Activated naive CD8-positive, alpha-beta T cell treated with anti-CD3 and anti-CD28 coated beads for 36 hours (primary cell): ENCODE measurements at regions not wholly inside any gene's neighbourhood (a gene's known extent, or its start where the extent isn't known, plus 50 kb on each side); places are given as distances from the start of the nearest gene placed in this dataset.

Experiments
- DNase-seq: peaks from one replicate; pipeline ENCODE4 v3.0.0; 2021
- H3K27ac Mint-ChIP-seq: one replicate; pipeline ENCODE4 v1.8.0; 2022; ENCODE audit warnings: mild to moderate bottlenecking, moderate library complexity, mixed read lengths
- H3K27me3 Mint-ChIP-seq: one replicate; pipeline ENCODE4 v1.8.0; 2022; ENCODE audit warnings: mild to moderate bottlenecking, mixed read lengths
- H3K36me3 Mint-ChIP-seq: one replicate; pipeline ENCODE4 v1.8.0; 2021; ENCODE audit warnings: mild to moderate bottlenecking, mixed read lengths
- H3K4me1 Mint-ChIP-seq: one replicate; pipeline ENCODE4 v1.8.0; 2021; ENCODE audit warnings: mixed read lengths
- H3K4me3 Mint-ChIP-seq: one replicate; pipeline ENCODE4 v1.8.0; 2022; ENCODE audit warnings: mild to moderate bottlenecking, moderate library complexity, mixed read lengths
- H3K9me3 Mint-ChIP-seq: one replicate; pipeline ENCODE4 v1.8.0; 2022; ENCODE audit warnings: mixed read lengths

DNA sequence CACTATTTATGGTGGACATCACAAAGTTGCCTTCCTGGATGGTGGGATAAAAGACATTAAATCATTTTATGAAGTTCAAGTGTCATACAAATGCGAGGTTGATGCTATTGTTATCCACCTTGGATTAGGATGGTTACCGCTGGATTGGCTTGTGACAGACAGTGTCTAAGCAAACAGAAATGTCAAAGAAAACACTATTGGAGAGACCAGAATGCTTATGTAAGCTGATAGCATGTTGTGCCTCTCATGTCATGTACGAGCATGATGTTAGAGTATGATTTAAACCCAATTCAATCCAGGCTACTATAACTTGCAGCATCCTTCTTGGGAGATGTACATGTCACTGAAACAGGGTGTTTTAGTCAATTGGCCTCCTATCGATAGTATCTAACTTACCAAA lies 178.8 kb upstream of the C9orf72 start:
- H3K27ac Mint-ChIP-seq: no peak overlapping the region
- DNase-seq: no peak
- H3K4me1 Mint-ChIP-seq: no peaks in the 10 kb centered on the region
- no peak overlapping the region for H3K4me3 Mint-ChIP-seq
- H3K27me3 Mint-ChIP-seq: peaks cover 3% of the 10 kb centered on the region
- no peaks in the 10 kb centered on the region for H3K9me3 Mint-ChIP-seq
- no peaks in the 10 kb centered on the region for H3K36me3 Mint-ChIP-seq

DNA sequence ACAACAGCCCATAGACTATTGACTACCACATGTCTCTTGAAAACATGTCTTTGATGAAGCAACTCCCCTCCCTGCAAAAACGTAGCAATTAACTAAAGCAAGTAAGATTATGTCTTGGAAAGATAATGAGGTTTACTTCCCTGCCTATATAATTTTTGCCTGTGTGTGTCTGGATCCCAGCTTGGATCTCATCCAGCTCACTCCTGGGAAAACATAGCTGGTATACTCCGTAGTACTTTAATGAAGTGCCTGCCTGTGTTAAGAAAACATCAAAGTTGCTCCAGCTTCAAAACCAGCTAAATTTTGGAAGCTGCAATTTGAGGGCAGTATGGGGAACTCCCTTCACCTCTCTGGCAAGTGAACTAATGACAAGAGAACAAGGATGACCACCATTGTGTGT lies 182.6 kb upstream of the C9orf72 start:
- no peaks in the 10 kb centered on the region for H3K9me3 Mint-ChIP-seq
- H3K4me3 Mint-ChIP-seq: no peak overlapping the region
- DNase-seq: no peak
- H3K27ac Mint-ChIP-seq: no peak overlapping the region
- H3K27me3 Mint-ChIP-seq: peaks cover 3% of the 10 kb centered on the region
- no peaks in the 10 kb centered on the region for H3K4me1 Mint-ChIP-seq
- H3K36me3 Mint-ChIP-seq: no peaks in the 10 kb centered on the region

- DNase-seq: no peak
- Mint-ChIP-seq H3K9me3 (no peaks in the 10 kb centered on the region), H3K4me3 (no peak overlapping the region), H3K27ac (no peak overlapping the region), H3K36me3 (no peaks in the 10 kb centered on the region), H3K27me3 (peaks cover 3% of the 10 kb centered on the region), H3K4me1 (no peaks in the 10 kb centered on the region)
Measured at GRCh38 chr9:27756418-27756817, 183.1 kb upstream of the C9orf72 start.

GRCh38 chr9:27763831-27764230 lies 190.6 kb upstream of the C9orf72 start:
- Mint-ChIP-seq H3K9me3 (no peaks in the 10 kb centered on the region), H3K27me3 (peaks cover 4% of the 10 kb centered on the region), H3K4me3 (no peak overlapping the region), H3K36me3 (no peaks in the 10 kb centered on the region), H3K4me1 (peaks cover 3% of the 10 kb centered on the region), H3K27ac (no peak overlapping the region)
- no peak for DNase-seq

DNA sequence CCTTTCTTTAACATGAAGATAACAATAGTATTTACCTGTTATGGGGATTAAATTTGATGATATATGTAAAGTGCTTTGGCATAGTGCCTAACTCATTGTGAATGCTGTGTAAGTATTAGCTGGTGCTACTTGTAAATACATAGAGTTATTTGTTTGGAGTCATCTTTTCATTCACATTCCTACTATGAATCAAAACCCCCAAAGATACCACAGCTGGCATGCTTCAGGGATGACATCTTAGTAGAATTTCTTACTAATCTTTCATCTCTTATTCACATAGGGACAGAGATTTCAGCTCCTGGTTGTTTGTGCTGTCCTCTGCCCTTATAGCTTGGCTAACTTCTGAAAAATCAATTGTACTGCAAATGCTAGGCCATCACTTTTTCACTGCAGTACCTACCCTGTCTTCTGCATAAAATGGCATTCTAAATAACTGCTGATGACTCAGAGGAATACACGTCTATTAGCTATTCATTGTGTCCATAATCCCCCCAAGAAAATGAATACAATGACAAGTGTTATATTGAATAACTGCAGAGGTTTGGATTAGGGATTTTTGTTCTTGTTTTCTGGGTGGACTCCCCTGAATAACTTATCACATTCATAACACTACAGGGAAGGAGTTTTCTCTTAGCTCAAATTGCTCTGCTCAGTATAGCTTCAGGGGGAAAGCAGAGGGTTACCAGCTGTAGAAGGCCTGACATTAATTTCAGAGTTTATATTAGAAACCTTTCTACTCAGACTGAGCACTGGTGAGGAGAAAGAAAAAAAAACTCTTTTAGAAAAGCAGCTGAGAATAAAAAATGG lies 192.2 kb upstream of the C9orf72 start:
- Mint-ChIP-seq H3K4me3 (no peak overlapping the region), H3K27me3 (peaks cover 4% of the 10 kb centered on the region), H3K36me3 (no peaks in the 10 kb centered on the region), H3K9me3 (no peaks in the 10 kb centered on the region), H3K27ac (no peak overlapping the region), H3K4me1 (peaks cover 3% of the 10 kb centered on the region)
- no peak for DNase-seq

- H3K4me1 Mint-ChIP-seq: peaks cover 3% of the 10 kb centered on the region
- no peak for DNase-seq
- no peaks in the 10 kb centered on the region for H3K9me3 Mint-ChIP-seq
- H3K27me3 Mint-ChIP-seq: peaks cover 4% of the 10 kb centered on the region
- H3K36me3 Mint-ChIP-seq: no peaks in the 10 kb centered on the region
- H3K27ac Mint-ChIP-seq: no peak overlapping the region
- no peak overlapping the region for H3K4me3 Mint-ChIP-seq
Measured at GRCh38 chr9:27766073-27766835, 193.0 kb upstream of the C9orf72 start.

- Mint-ChIP-seq H3K36me3 (no peaks in the 10 kb centered on the region), H3K9me3 (no peaks in the 10 kb centered on the region), H3K4me1 (peaks cover 3% of the 10 kb centered on the region), H3K4me3 (no peak overlapping the region), H3K27ac (no peak overlapping the region), H3K27me3 (peaks cover 4% of the 10 kb centered on the region)
- DNase-seq: no peak
Measured at GRCh38 chr9:27768781-27769180, 195.5 kb upstream of the C9orf72 start.

DNA sequence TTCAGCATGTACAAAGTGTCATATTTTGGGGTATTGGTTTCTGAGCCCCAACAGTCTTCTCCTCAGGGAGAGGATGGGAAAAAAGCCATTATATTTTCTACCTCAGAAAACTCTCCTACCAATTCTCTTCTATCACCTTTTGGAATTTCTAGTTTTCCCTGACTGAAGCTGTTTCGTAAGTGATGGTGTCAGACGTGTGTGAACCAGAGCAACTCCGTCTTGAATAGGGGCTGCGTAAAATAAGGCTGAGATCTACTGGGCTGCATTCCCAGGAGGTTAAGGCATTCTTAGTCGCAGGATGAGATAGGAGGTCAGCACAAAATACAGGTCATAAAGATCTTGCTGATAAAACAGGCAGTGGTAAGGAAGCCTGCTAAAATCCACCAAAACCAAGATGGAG lies 197.3 kb upstream of the C9orf72 start:
- Mint-ChIP-seq H3K4me1 (no peaks in the 10 kb centered on the region), H3K9me3 (no peaks in the 10 kb centered on the region), H3K36me3 (no peaks in the 10 kb centered on the region), H3K27me3 (peaks cover 4% of the 10 kb centered on the region), H3K27ac (no peak overlapping the region), H3K4me3 (no peak overlapping the region)
- no peak for DNase-seq

- H3K4me3 Mint-ChIP-seq: no peak overlapping the region
Measured at GRCh38 chr9:27771803-27772545, 198.7 kb upstream of the C9orf72 start.

DNA sequence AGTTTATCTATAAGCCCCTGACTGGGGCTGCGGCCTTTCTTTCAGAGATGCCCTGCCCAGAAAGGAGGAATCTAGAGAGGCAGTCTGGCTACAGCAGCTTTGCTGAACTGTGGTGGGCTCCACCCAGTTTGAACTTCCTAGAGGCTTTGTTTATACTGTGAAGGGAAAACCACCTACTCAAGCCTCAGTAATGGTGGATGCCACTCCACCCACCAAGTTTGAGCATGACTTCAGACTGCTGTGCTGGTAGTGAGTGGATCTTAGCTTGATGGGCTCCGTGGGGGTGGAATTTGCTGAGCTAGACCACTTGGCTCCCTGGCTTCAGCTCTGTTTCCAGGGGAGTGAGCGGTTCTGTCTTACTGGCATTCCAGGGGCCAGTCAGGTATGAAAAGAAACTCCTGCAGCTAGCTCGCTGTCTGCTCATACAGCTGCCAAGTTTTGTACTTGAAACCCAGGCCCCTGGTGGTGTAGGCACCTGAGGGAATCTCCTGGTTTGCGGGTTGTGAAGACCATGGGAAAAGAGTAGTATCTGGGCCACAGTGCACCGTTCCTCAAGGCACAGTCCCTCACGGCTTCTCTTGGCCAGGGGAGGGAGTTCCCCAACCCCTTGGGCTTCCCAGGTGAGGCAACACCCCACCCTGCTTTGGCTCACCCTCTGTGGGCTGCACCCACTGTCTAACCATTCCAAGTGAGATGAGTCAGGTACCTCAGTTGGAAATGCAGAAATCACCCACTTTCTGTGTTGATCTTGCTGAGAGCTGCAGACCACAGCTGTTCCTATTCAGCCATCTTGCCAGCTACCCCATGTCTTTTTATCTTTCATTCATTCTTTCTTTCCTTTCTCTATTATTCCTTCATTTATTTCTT lies 211.8 kb upstream of the C9orf72 start:
- Mint-ChIP-seq H3K4me3 (no peak overlapping the region), H3K9me3 (peaks cover 20% of the 10 kb centered on the region), H3K27ac (peak overlapping the region; percentile 87), H3K27me3 (peaks cover 43% of the 10 kb centered on the region), H3K4me1 (peaks cover 11% of the 10 kb centered on the region), H3K36me3 (peaks cover 2% of the 10 kb centered on the region)
- peak; percentile 59 for DNase-seq

More at GRCh38 chr9:27771803-27772545, 198.7 kb upstream of the C9orf72 start:
- Mint-ChIP-seq H3K4me1 (no peaks in the 10 kb centered on the region), H3K36me3 (no peaks in the 10 kb centered on the region), H3K27me3 (no peaks in the 10 kb centered on the region), H3K27ac (no peak overlapping the region), H3K9me3 (no peaks in the 10 kb centered on the region)
- no peak for DNase-seq

- H3K4me1 Mint-ChIP-seq: peaks cover 11% of the 10 kb centered on the region
- no peak overlapping the region for H3K4me3 Mint-ChIP-seq
- H3K36me3 Mint-ChIP-seq: peaks cover 2% of the 10 kb centered on the region
- no peak for DNase-seq
- H3K27me3 Mint-ChIP-seq: peaks cover 45% of the 10 kb centered on the region
- peak overlapping the region; percentile 87 for H3K27ac Mint-ChIP-seq
- peaks cover 20% of the 10 kb centered on the region for H3K9me3 Mint-ChIP-seq
Measured at GRCh38 chr9:27785714-27786100, 212.4 kb upstream of the C9orf72 start.

DNA sequence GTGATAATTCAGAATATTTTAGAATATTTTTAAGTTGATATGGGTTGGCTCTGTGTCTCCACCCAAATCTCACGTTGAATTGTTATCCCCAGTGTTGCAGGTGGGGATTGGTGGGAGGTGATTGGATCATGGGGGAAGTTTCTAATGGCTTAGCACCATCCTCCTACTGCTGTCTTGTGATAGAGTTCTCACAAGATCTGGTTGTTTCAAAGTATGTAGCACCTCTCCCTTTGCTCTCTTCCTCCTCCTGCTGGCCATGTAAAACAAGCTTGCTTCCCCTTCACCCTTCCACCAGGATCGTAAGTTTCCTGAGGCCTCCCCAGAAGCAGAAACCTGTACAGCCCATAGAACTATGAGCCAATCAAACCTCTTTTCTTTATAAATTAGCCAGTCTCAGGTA lies 214.6 kb upstream of the C9orf72 start:
- Mint-ChIP-seq H3K27me3 (peaks cover 38% of the 10 kb centered on the region), H3K36me3 (peaks cover 2% of the 10 kb centered on the region), H3K27ac (no peak overlapping the region), H3K4me1 (peaks cover 11% of the 10 kb centered on the region), H3K4me3 (no peak overlapping the region), H3K9me3 (peaks cover 13% of the 10 kb centered on the region)
- DNase-seq: no peak

GRCh38 chr9:27791311-27791710 lies 218.0 kb upstream of the C9orf72 start:
- no peak for DNase-seq
- Mint-ChIP-seq H3K27ac (no peak overlapping the region), H3K4me3 (no peak overlapping the region), H3K4me1 (no peaks in the 10 kb centered on the region), H3K9me3 (peaks cover 6% of the 10 kb centered on the region), H3K27me3 (peaks cover 38% of the 10 kb centered on the region), H3K36me3 (peaks cover 2% of the 10 kb centered on the region)

- Mint-ChIP-seq H3K4me1 (no peaks in the 10 kb centered on the region), H3K27ac (no peak overlapping the region), H3K9me3 (peaks cover 4% of the 10 kb centered on the region), H3K4me3 (no peak overlapping the region), H3K27me3 (peaks cover 28% of the 10 kb centered on the region), H3K36me3 (peaks cover 1% of the 10 kb centered on the region)
- DNase-seq: no peak
Measured at GRCh38 chr9:27792971-27793689, 219.8 kb upstream of the C9orf72 start.
